ENCODE measurements at regions not wholly inside any gene's neighbourhood (a gene's known extent, or its start where the extent isn't known, plus 50 kb on each side); places are given as distances from the start of the nearest gene placed in this dataset.

- DNase-seq (no peak), ATAC-seq (no peak)
- no peaks in the 10 kb centered on the region for H3K9me3 ChIP-seq
- TF ChIP-seq CTCF (IDR thresholded peaks at IDR 0.05): no peak
- intact Hi-C loops (cut with DNase I, micrococcal nuclease): no loop called here
- H3K4me1 ChIP-seq (ENCODE audit: low read depth): peaks cover 25% of the 10 kb centered on the region
- H3K4me3 ChIP-seq: no peak overlapping the region
- H3K36me3 ChIP-seq (ENCODE audit: low read depth): no peaks in the 10 kb centered on the region
Observed at GRCh38 chr6:21952367-21952766, 344.5 kb downstream of the PRL start.

- intact Hi-C loops (cut with DNase I, micrococcal nuclease): no loop called here
- Histone ChIP-seq H3K9me3 (no peaks in the 10 kb centered on the region), H3K36me3 (ENCODE audit: low read depth) (no peaks in the 10 kb centered on the region), H3K4me3 (no peak overlapping the region), H3K4me1 (ENCODE audit: low read depth) (peaks cover 25% of the 10 kb centered on the region)
- TF ChIP-seq CTCF (IDR thresholded peaks at IDR 0.05): no peak
- peak; percentile 56 to 64 (median 57) for DNase-seq
- peak; percentile 88 for ATAC-seq
Observed at GRCh38 chr6:21953831-21954801, 342.7 kb downstream of the PRL start.

- no peaks in the 10 kb centered on the region for H3K9me3 ChIP-seq
- no peak for DNase-seq
- no peak for TF ChIP-seq CTCF (IDR thresholded peaks at IDR 0.05)
- H3K4me3 ChIP-seq: no peak overlapping the region
- intact Hi-C loops (cut with DNase I, micrococcal nuclease): no loop called here
- H3K4me1 ChIP-seq (ENCODE audit: low read depth): peaks cover 25% of the 10 kb centered on the region
- H3K36me3 ChIP-seq (ENCODE audit: low read depth): no peaks in the 10 kb centered on the region
- no peak for ATAC-seq
Observed at GRCh38 chr6:21955053-21955595, 341.7 kb downstream of the PRL start.

GRCh38 chr6:21955951-21956350 lies 340.9 kb downstream of the PRL start:
- DNase-seq: no peak
- Histone ChIP-seq H3K4me1 (ENCODE audit: low read depth) (peaks cover 25% of the 10 kb centered on the region), H3K4me3 (no peak overlapping the region), H3K36me3 (ENCODE audit: low read depth) (no peaks in the 10 kb centered on the region), H3K9me3 (no peaks in the 10 kb centered on the region)
- no peak for ATAC-seq
- no peak for TF ChIP-seq CTCF (IDR thresholded peaks at IDR 0.05)
- intact Hi-C loops (cut with DNase I, micrococcal nuclease): no loop called here

- Histone ChIP-seq H3K9me3 (no peaks in the 10 kb centered on the region), H3K4me3 (no peak overlapping the region), H3K4me1 (ENCODE audit: low read depth) (peaks cover 13% of the 10 kb centered on the region), H3K36me3 (ENCODE audit: low read depth) (no peaks in the 10 kb centered on the region)
- intact Hi-C loops (cut with DNase I, micrococcal nuclease): no loop called here
- peak; percentile 52 for ATAC-seq
- TF ChIP-seq CTCF (IDR thresholded peaks at IDR 0.05): no peak
- peak in 1 of 3 donors; percentile 11 for DNase-seq
Observed at GRCh38 chr6:21958428-21958827, 338.4 kb downstream of the PRL start.
